IMR-90 (cell line): ENCODE measurements at regions not wholly inside any gene's neighbourhood (a gene's known extent, or its start where the extent isn't known, plus 50 kb on each side); places are given as distances from the start of the nearest gene placed in this dataset.

Experiments used
- ATAC-seq: fragments of 200-7000 bp; cut with Tn5 transposase; 2 replicates; pipeline ENCODE4 v1.9.1; 2020; ENCODE audit warnings: low read depth, mild to moderate bottlenecking, moderate library complexity
- BruUV-seq: library from RNA; stranded (reverse); fragments of 400-500 nt; replicated peaks from 2 replicates; lab custom pipeline; 2021; lab: Mats Ljungman, UMichigan
- CTCF ChIA-PET: fragments of 300-600 bp; formaldehyde crosslinking; extraction: SDS; loops from one replicate; lab custom pipeline; 2021; ENCODE audit warnings: antibody characterized with exemption; lab: Yijun Ruan, JAX
- POLR2A ChIA-PET: fragments of 300-600 bp; sonication (Branson Sonifier 250); formaldehyde crosslinking; loops from one replicate; lab custom pipeline; 2022; ENCODE audit warnings: antibody characterized with exemption; ENCODE audit not compliant: unreplicated experiment; lab: Charles Lee
- DNase-seq: peaks from one replicate; pipeline ENCODE4 v3.0.0; 2013
- H2AFZ ChIP-seq: replicated peaks from 2 replicates; pipeline ENCODE3; 2013; ENCODE audit warnings: low read length, mild to moderate bottlenecking; ENCODE audit not compliant: poor library complexity
- H2AK5ac ChIP-seq: 2 replicates; pipeline ENCODE4 v1.6.1; 2013; ENCODE audit warnings: low read depth, low read length, inconsistent platforms
- H2AK9ac ChIP-seq: replicated peaks from 2 replicates; pipeline ENCODE3; 2013; ENCODE audit warnings: mild to moderate bottlenecking, low read depth, low read length, moderate library complexity; ENCODE audit not compliant: poor library complexity
- H2BK120ac ChIP-seq: 2 replicates; pipeline ENCODE4 v1.6.1; 2013; ENCODE audit warnings: low read depth, low read length, inconsistent platforms
- H2BK15ac ChIP-seq: 3 replicates; pipeline ENCODE4 v1.6.1; 2013; ENCODE audit warnings: low read depth, low read length, inconsistent platforms
- H2BK20ac ChIP-seq: 2 replicates; pipeline ENCODE4 v1.6.1; 2013; ENCODE audit warnings: low read depth, mild to moderate bottlenecking, inconsistent platforms, low read length, moderate library complexity
- H2BK5ac ChIP-seq: 2 replicates; pipeline ENCODE4 v1.6.1; 2013; ENCODE audit warnings: mild to moderate bottlenecking, low read depth, low read length, inconsistent platforms; ENCODE audit not compliant: poor library complexity, severe bottlenecking
- H3K14ac ChIP-seq: replicated peaks from 2 replicates; pipeline ENCODE4 v1.6.1; 2013; ENCODE audit warnings: low read depth, low read length, inconsistent platforms
- H3K18ac ChIP-seq: 2 replicates; pipeline ENCODE4 v1.6.1; 2013; ENCODE audit warnings: low read depth, low read length, control low read depth
- H3K23ac ChIP-seq: 2 replicates; pipeline ENCODE4 v1.6.1; 2013; ENCODE audit warnings: low read depth, low read length, inconsistent platforms
- H3K27ac ChIP-seq: 2 replicates; pipeline ENCODE4 v1.5.1; 2013; ENCODE audit warnings: mild to moderate bottlenecking, control low read depth, low read length; ENCODE audit not compliant: insufficient read depth
- H3K27me3 ChIP-seq: 2 replicates; pipeline ENCODE4 v1.6.1; 2013; ENCODE audit warnings: low read length; ENCODE audit not compliant: control insufficient read depth, insufficient read depth
- H3K36me3 ChIP-seq: 2 replicates; pipeline ENCODE4 v1.6.1; 2013; ENCODE audit warnings: low read length, mixed read lengths; ENCODE audit not compliant: control insufficient read depth, insufficient read depth
- H3K4ac ChIP-seq: 2 replicates; pipeline ENCODE4 v1.6.1; 2013; ENCODE audit warnings: low read depth, low read length, inconsistent platforms
- H3K4me1 ChIP-seq: 2 replicates; pipeline ENCODE4 v1.6.1; 2013; ENCODE audit warnings: low read length, mixed read lengths; ENCODE audit not compliant: control insufficient read depth, insufficient read depth
- H3K4me2 ChIP-seq: 2 replicates; pipeline ENCODE4 v1.6.1; 2013; ENCODE audit warnings: low read depth, mild to moderate bottlenecking, control low read depth, low read length, moderate library complexity
- H3K4me3 ChIP-seq: 2 replicates; pipeline ENCODE4 v1.5.1; 2013; ENCODE audit warnings: low read depth, mild to moderate bottlenecking, control low read depth, low read length, moderate library complexity; ENCODE audit not compliant: insufficient read depth
- H3K56ac ChIP-seq: 2 replicates; pipeline ENCODE4 v1.6.1; 2013; ENCODE audit warnings: low read length, inconsistent platforms; ENCODE audit not compliant: insufficient read depth; ENCODE audit errors: extremely low read depth
- H3K79me1 ChIP-seq, 2 experiments: 2 replicates each; pipeline ENCODE4 v1.6.1; 2013; ENCODE audit warnings: low read length in 2 of 2, inconsistent platforms in 1 of 2, low read depth in 1 of 2
- H3K9ac ChIP-seq: 2 replicates; pipeline ENCODE4 v1.6.1; 2013; ENCODE audit warnings: low read depth, low read length, control low read depth
- H3K9me1 ChIP-seq: 2 replicates; pipeline ENCODE4 v1.6.1; 2013; ENCODE audit warnings: low read length, inconsistent platforms; ENCODE audit not compliant: insufficient read depth
- H3K9me3 ChIP-seq: 2 replicates; pipeline ENCODE4 v1.6.1; 2013; ENCODE audit warnings: low read length; ENCODE audit not compliant: control insufficient read depth, insufficient read depth
- H4K20me1 ChIP-seq: 2 replicates; pipeline ENCODE4 v1.6.1; 2013; ENCODE audit warnings: low read length, inconsistent platforms; ENCODE audit not compliant: insufficient read depth
- H4K5ac ChIP-seq: 2 replicates; pipeline ENCODE4 v1.6.1; 2013; ENCODE audit warnings: mild to moderate bottlenecking, low read depth, low read length, control low read depth
- H4K8ac ChIP-seq, 2 experiments: 2 replicates each; pipeline ENCODE4 v1.6.1; 2013; ENCODE audit warnings: low read depth in 2 of 2, low read length in 2 of 2, control low read depth in 1 of 2, inconsistent platforms in 1 of 2
- H4K91ac ChIP-seq: 2 replicates; pipeline ENCODE4 v1.6.1; 2013; ENCODE audit warnings: low read depth, low read length, inconsistent platforms; ENCODE audit not compliant: insufficient read depth
- BHLHE40 ChIP-seq: fragments of 150-350 bp; IDR thresholded peaks from 2 replicates; pipeline ENCODE4 v1.6.1; 2016; ENCODE audit warnings: mild to moderate bottlenecking, low read depth, low read length
- CHD1 ChIP-seq: IDR thresholded peaks from 2 replicates; pipeline ENCODE4 v1.6.1; 2012; ENCODE audit warnings: low read depth, low read length, improper control_type of control experiment
- FOS ChIP-seq: fragments of 150-350 bp; IDR thresholded peaks from 2 replicates; pipeline ENCODE4 v1.6.1; 2016; ENCODE audit warnings: low read depth, low read length
- MAFK ChIP-seq: IDR thresholded peaks from 2 replicates; pipeline ENCODE4 v1.6.1; 2012; ENCODE audit warnings: low read depth, low read length, improper control_type of control experiment
- MAZ ChIP-seq: IDR thresholded peaks from 2 replicates; pipeline ENCODE4 v1.6.1; 2012; ENCODE audit warnings: low read depth, mild to moderate bottlenecking, low read length, improper control_type of control experiment, moderate library complexity, borderline replicate concordance
- MXI1 ChIP-seq: IDR thresholded peaks from 2 replicates; pipeline ENCODE4 v1.6.1; 2012; ENCODE audit warnings: low read depth, mild to moderate bottlenecking, low read length, moderate library complexity, borderline replicate concordance
- RAD21 ChIP-seq: IDR thresholded peaks from 2 replicates; pipeline ENCODE4 v1.6.1; 2012; ENCODE audit warnings: low read length, improper control_type of control experiment
- RCOR1 ChIP-seq: IDR thresholded peaks from 2 replicates; pipeline ENCODE4 v1.6.1; 2012; ENCODE audit warnings: mild to moderate bottlenecking, low read length, improper control_type of control experiment; ENCODE audit not compliant: insufficient replicate concordance
- RFX5 ChIP-seq: IDR thresholded peaks from 2 replicates; pipeline ENCODE4 v1.8.0; 2012; ENCODE audit warnings: low read depth, mild to moderate bottlenecking, low read length, moderate library complexity
- WGBS, 2 experiments: methylation state at CpG; one replicate each; pipeline versions ENCODE4 v1.1.5 to v1.1.7; 2013; ENCODE audit warnings: missing lambda C conversion rate in 2 of 2; ENCODE audit not compliant: insufficient read length in 1 of 2; ENCODE audit errors: extremely low coverage in 2 of 2; 5-methylcytosine and 5-hydroxymethylcytosine counted together
- dilution Hi-C: fragments of 300-500 bp; cut with HindIII; formaldehyde crosslinking; loops from one replicate; pipeline ENCODE4 v1.14.3; 2018; ENCODE audit warnings: low sequenced_read_pairs; ENCODE audit not compliant: unreplicated experiment
- in situ Hi-C: fragments of 300-500 bp; cut with MboI; formaldehyde crosslinking; loops from 3 replicates; pipeline ENCODE4 v1.14.3; 2019; ENCODE audit warnings: low sequenced_read_pairs, inconsistent platforms, mixed read lengths
- intact Hi-C: fragments of 100-400 bp; cut with micrococcal nuclease; formaldehyde crosslinking; loops from 2 replicates; pipeline ENCODE4 v1.10.0; 2022
- TF ChIP-seq, protein P1 (sequence below): fragments of 150-350 bp; IDR thresholded peaks from 2 replicates; pipeline ENCODE4 v1.6.1; 2016; ENCODE audit warnings: low read depth, mild to moderate bottlenecking, low read length, moderate library complexity, borderline replicate concordance
- TF ChIP-seq, protein P2 (sequence below): fragments of 150-350 bp; IDR thresholded peaks from 2 replicates; pipeline ENCODE4 v1.6.1; 2017; ENCODE audit warnings: mild to moderate bottlenecking, antibody characterized with exemption, low read length, low read depth

DNA sequence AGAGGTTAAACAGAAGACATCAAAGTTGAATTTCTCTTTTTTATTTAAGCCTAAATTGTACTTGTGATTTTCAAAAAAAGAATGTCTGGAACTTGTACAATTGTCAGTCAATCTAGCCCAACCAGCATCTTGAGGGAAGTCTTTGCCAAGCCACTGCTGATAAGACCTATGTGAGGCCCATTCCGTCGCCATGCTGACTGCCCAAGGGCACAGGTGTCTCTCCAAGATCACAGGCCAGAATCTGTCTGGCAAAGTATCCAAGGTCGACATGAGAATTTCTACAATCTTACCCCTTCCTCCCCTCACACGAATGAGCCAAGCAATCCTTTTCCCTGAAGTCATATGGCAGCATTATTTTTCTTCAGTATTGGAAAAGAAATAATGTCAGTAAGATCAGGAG, 614.5 kb downstream of the CBLN4 start:
- Histone ChIP-seq H2AK9ac (no peak overlapping the region), H3K4ac (no peak overlapping the region), H2BK20ac (no peak overlapping the region), H3K18ac (no peak overlapping the region), H3K4me1 (no peaks in the 10 kb centered on the region), H3K9ac (no peak overlapping the region), H2AFZ (no peak overlapping the region), H2BK5ac (no peak overlapping the region), H3K23ac (no peak overlapping the region), H2AK5ac (no peak overlapping the region), H4K91ac (no peak overlapping the region), H3K14ac (no peak overlapping the region), H4K5ac (no peak overlapping the region), H3K36me3 (no peaks in the 10 kb centered on the region), H3K79me1 (no peaks in the 10 kb centered on the region), H4K20me1 (no peaks in the 10 kb centered on the region), H3K4me3 (no peak overlapping the region), H3K4me2 (no peak overlapping the region), H3K27me3 (no peaks in the 10 kb centered on the region), H3K9me3 (peaks cover 9% of the 10 kb centered on the region), H3K27ac (no peak overlapping the region), H3K56ac (no peak overlapping the region), H2BK15ac (no peak overlapping the region), H3K9me1 (no peaks in the 10 kb centered on the region), H2BK120ac (no peak overlapping the region), H4K8ac (no peak overlapping the region)
- dilution Hi-C loops = no loop called here
- DNase-seq (no peak), ATAC-seq (no peak)
- ChIA-PET CTCF (no interaction called here), POLR2A (no interaction called here)
- no TSS peak for BruUV-seq
- WGBS, 2 experiments = no CpG with 5 or more reads among the region's 4 CpGs
- TF ChIP-seq MAZ (no peak), MXI1 (no peak), CHD1 (no peak), RAD21 (no peak), FOS (no peak), RFX5 (no peak), MAFK (no peak), BHLHE40 (no peak), RCOR1 (no peak)
- TF ChIP-seq, protein P1, sequence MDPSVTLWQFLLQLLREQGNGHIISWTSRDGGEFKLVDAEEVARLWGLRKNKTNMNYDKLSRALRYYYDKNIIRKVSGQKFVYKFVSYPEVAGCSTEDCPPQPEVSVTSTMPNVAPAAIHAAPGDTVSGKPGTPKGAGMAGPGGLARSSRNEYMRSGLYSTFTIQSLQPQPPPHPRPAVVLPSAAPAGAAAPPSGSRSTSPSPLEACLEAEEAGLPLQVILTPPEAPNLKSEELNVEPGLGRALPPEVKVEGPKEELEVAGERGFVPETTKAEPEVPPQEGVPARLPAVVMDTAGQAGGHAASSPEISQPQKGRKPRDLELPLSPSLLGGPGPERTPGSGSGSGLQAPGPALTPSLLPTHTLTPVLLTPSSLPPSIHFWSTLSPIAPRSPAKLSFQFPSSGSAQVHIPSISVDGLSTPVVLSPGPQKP = no peak
- TF ChIP-seq, protein P2, sequence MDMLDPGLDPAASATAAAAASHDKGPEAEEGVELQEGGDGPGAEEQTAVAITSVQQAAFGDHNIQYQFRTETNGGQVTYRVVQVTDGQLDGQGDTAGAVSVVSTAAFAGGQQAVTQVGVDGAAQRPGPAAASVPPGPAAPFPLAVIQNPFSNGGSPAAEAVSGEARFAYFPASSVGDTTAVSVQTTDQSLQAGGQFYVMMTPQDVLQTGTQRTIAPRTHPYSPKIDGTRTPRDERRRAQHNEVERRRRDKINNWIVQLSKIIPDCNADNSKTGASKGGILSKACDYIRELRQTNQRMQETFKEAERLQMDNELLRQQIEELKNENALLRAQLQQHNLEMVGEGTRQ = no peak
- in situ Hi-C loops = no loop called here
- intact Hi-C loops = no loop called here
